BJ (cell line): ENCODE measurements at regions not wholly inside any gene's neighbourhood (a gene's known extent, or its start where the extent isn't known, plus 50 kb on each side); places are given as distances from the start of the nearest gene placed in this dataset.

Source experiments
- CTCF ChIA-PET: fragments of 350-600 bp; formaldehyde crosslinking; extraction: SDS; loops from one replicate; lab custom pipeline; 2021; ENCODE audit warnings: antibody characterized with exemption, inconsistent platforms; lab: Yijun Ruan, JAX
- POLR2A ChIA-PET: fragments of 300-600 bp; sonication (Branson Sonifier 250); formaldehyde crosslinking; extraction: SDS; loops from one replicate; lab custom pipeline; 2021; ENCODE audit warnings: antibody characterized with exemption; lab: Charles Lee
- DNase-seq: peaks from one replicate; pipeline ENCODE4 v3.0.0-alpha.2; 2011; ENCODE audit warnings: low read depth
- H3K27me3 ChIP-seq: 2 replicates; pipeline ENCODE4 v1.6.0; 2011; ENCODE audit warnings: low read length; ENCODE audit not compliant: control insufficient read depth, insufficient read depth
- H3K36me3 ChIP-seq: 2 replicates; pipeline ENCODE4 v1.5.1; 2011; ENCODE audit warnings: low read length; ENCODE audit not compliant: control insufficient read depth, insufficient read depth
- H3K4me3 ChIP-seq: 2 replicates; pipeline ENCODE4 v1.5.1; 2011; ENCODE audit warnings: low read depth, mild to moderate bottlenecking, control low read depth, low read length
- TF ChIP-seq, protein P1 (sequence below): IDR thresholded peaks from 2 replicates; pipeline ENCODE4 v1.5.1; 2011; ENCODE audit warnings: low read depth, mild to moderate bottlenecking, control low read depth, inconsistent platforms, low read length, moderate library complexity; ENCODE audit not compliant: insufficient read depth

DNA sequence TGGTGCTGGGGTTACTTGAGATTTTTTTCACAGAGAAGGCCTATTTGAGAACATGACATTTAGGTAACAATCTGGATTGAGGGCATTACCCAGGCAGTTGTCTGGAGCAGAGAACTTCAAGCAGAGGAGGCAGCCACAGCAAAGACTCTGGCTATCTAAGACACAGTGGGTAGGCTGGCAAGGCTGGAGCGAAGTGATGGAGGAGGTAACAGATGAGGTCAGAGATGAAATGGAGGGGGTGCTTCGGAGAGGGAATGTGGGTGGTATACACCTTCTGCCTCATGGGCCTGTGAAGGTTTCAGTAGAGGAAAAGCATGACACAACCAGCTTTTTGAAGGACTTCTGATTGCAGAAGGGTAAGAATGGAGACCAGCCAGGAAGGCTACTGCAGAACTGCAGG lies 65.9 kb downstream of the TMEM174 start:
- peaks cover 1% of the 10 kb centered on the region; the same call in 1 of the 2 replicates for H3K27me3 ChIP-seq
- no peak overlapping the region for H3K4me3 ChIP-seq
- ChIA-PET POLR2A (no interaction called here), CTCF (interaction anchor here (1.1 kb wide), 1 partner anchor 155 kb away, joined by 3 read pairs; no protein-coding TSS in a partner anchor)
- no peak for DNase-seq
- no peaks in the 10 kb centered on the region for H3K36me3 ChIP-seq
- TF ChIP-seq, protein P1, sequence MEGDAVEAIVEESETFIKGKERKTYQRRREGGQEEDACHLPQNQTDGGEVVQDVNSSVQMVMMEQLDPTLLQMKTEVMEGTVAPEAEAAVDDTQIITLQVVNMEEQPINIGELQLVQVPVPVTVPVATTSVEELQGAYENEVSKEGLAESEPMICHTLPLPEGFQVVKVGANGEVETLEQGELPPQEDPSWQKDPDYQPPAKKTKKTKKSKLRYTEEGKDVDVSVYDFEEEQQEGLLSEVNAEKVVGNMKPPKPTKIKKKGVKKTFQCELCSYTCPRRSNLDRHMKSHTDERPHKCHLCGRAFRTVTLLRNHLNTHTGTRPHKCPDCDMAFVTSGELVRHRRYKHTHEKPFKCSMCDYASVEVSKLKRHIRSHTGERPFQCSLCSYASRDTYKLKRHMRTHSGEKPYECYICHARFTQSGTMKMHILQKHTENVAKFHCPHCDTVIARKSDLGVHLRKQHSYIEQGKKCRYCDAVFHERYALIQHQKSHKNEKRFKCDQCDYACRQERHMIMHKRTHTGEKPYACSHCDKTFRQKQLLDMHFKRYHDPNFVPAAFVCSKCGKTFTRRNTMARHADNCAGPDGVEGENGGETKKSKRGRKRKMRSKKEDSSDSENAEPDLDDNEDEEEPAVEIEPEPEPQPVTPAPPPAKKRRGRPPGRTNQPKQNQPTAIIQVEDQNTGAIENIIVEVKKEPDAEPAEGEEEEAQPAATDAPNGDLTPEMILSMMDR, result no peak

DNA sequence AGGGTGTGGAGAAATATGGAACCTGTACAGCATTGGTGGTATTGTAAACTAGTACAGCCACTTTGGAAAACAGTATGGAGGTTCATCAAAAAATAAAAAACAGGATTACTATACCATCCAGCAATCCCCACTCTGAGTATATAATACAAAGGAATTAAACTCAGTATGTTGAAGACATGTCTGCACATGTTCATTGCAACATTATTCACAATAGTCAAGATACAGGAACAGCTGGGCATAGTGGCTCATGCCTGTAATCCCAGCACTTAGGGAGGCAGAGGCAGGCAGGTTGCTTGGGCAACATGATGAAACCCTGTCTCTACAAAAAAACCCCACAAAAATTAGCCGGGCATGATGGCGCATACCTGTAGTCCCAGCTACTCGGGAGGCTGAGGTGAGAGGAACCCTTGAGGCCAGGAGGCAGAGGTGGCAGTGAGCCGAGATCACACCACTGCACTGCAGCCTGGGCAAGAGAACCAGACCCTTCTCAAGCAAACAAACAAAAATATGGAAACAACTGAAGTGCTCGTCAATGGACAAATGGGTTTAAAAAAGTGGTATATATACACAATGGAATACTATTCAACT lies 63.6 kb downstream of the TMEM174 start:
- no peaks in the 10 kb centered on the region; the same call in 1 of the 2 replicates for H3K27me3 ChIP-seq
- CTCF ChIA-PET, result no interaction called here
- TF ChIP-seq, protein P1, result no peak
- no peak overlapping the region for H3K4me3 ChIP-seq
- DNase-seq, result no peak
- POLR2A ChIA-PET, result no interaction called here
- H3K36me3 ChIP-seq, result no peaks in the 10 kb centered on the region

DNA sequence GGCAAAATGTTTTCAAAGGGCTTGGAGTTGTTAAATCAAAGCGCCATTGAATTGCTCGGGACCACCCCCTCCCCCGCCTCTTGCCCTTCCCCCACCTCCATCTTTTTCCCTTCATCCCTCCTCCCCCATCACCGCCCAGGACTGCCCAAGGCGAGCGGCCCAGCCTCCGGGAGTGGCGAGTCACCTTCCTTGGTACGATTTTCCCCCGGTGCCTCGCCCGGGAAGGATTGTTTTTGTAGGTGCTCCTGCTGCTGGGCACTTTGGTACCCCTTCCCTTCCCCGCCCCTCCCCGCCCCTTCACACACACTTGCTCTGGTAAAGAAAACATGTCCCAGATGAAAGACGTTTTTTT lies 61.2 kb downstream of the TMEM174 start:
- Histone ChIP-seq H3K36me3 (no peaks in the 10 kb centered on the region), H3K27me3 (no peaks in the 10 kb centered on the region; the same call in 1 of the 2 replicates), H3K4me3 (no peak overlapping the region)
- TF ChIP-seq, protein P1, result no peak
- CTCF ChIA-PET, result no interaction called here
- POLR2A ChIA-PET, result no interaction called here
- DNase-seq, result no peak

DNA sequence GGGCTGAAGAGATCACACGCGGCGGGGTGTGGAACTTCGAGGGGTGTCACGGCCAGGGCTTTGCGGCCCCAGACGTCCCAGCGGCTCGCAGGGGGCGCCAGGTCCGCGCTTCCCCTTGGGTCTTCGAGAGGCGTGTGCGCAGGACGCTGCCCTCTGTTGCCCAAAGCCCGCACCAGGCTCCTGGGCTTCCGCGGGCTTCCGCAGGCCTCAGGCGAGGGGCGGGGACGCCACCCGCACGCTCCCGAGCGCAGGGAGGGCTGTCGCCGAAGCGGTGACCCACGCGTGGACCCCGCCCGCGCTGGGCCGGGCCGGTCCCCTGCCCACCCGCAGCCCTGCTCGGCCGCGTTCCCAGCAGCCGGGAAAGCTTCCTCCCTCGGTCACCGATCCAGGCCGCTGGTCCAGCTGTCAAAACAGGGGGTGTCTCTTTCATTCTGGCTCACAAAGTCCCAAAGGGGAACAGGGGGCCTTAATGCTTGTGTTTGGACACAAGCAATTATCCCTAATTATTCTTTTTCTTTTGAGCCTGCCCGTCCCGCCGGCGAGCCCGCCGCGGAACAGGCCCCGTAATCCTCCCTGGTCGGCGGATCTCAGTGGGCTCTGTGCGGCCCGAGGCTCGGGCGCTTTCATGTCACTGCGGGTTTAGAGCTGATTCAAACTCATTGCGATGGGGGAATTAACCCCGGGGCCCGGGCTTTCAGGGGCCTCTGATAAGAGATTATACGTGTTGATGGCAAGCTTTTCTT lies 60.6 kb downstream of the TMEM174 start:
- TF ChIP-seq, protein P1, result no peak
- Histone ChIP-seq H3K36me3 (no peaks in the 10 kb centered on the region), H3K4me3 (no peak overlapping the region), H3K27me3 (no peaks in the 10 kb centered on the region)
- DNase-seq, result no peak
- ChIA-PET CTCF (interaction anchor here (2.4 kb wide), 1 partner anchor 9 kb away, joined by 9 read pairs; no protein-coding TSS in a partner anchor), POLR2A (no interaction called here)

DNA sequence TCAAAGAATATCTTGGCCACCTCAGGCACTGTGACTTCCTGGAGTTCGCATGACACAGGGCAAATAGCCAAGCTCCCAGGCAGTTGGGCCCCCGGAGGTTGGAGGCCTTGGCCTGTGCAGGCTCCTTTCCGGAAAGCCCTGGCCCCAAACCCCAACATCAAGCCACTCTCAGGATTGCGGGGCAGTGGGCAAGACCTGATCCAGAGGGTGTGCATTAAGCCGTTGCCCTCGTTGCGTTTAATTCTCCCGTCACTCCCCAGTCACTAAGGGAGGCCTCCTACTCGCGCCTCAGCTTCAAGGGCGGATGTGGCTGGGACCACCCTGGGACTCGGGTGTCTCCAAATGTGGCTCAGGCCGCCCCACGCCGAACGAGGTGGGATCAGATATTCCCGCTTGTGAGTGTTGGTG lies 60.1 kb downstream of the TMEM174 start:
- DNase-seq, result no peak
- Histone ChIP-seq H3K27me3 (no peaks in the 10 kb centered on the region), H3K4me3 (no peak overlapping the region), H3K36me3 (no peaks in the 10 kb centered on the region)
- TF ChIP-seq, protein P1, result no peak
- ChIA-PET POLR2A (no interaction called here), CTCF (interaction anchor here (1.5 to 2.4 kb wide), 2 partner anchors 10 to 222 kb away, joined by 3 to 9 read pairs; no protein-coding TSS in a partner anchor)
